GM21423 (cell line): ENCODE measurements at regions not wholly inside any gene's neighbourhood (a gene's known extent, or its start where the extent isn't known, plus 50 kb on each side); places are given as distances from the start of the nearest gene placed in this dataset.

ENCODE experiments used
- ATAC-seq: cut with Tn5 transposase; IDR thresholded peaks from one replicate; pipeline ENCODE4 v1.9.1; 2021; ENCODE audit warnings: mild to moderate bottlenecking, moderate library complexity; ENCODE audit not compliant: unreplicated experiment

GRCh38 chr3:59547874-59548273 is 498.0 kb upstream of the CFAP20DC start:
- ATAC-seq: no peak

- ATAC-seq: no peak
Measured at GRCh38 chr3:59546522-59546921, 496.7 kb upstream of the CFAP20DC start.

- ATAC-seq: no peak
Measured at GRCh38 chr3:59545374-59545773, 495.5 kb upstream of the CFAP20DC start.

- no peak for ATAC-seq
Measured at GRCh38 chr3:59542276-59542675, 492.5 kb upstream of the CFAP20DC start.

- ATAC-seq: peak; percentile 86
Measured at GRCh38 chr3:59540696-59541095, 490.9 kb upstream of the CFAP20DC start.

GRCh38 chr3:59540241-59540640 is 490.4 kb upstream of the CFAP20DC start:
- ATAC-seq: no peak

- no peak for ATAC-seq
Measured at GRCh38 chr3:59538753-59539432, 489.1 kb upstream of the CFAP20DC start.

GRCh38 chr3:59535791-59536221 is 486.0 kb upstream of the CFAP20DC start:
- no peak for ATAC-seq

- ATAC-seq: no peak
Measured at GRCh38 chr3:59531994-59532393, 482.2 kb upstream of the CFAP20DC start.

- ATAC-seq: no peak
Measured at GRCh38 chr3:59531066-59531745, 481.4 kb upstream of the CFAP20DC start.

- ATAC-seq: no peak
Measured at GRCh38 chr3:59528251-59528650, 478.4 kb upstream of the CFAP20DC start.

- ATAC-seq: no peak
Measured at GRCh38 chr3:59527493-59527892, 477.7 kb upstream of the CFAP20DC start.

GRCh38 chr3:59526999-59527398 is 477.2 kb upstream of the CFAP20DC start:
- ATAC-seq: no peak

- ATAC-seq: no peak
Measured at GRCh38 chr3:59522550-59522949, 472.7 kb upstream of the CFAP20DC start.

- ATAC-seq: no peak
Measured at GRCh38 chr3:59519094-59519493, 469.3 kb upstream of the CFAP20DC start.

GRCh38 chr3:59518283-59519055 is 468.6 kb upstream of the CFAP20DC start:
- no peak for ATAC-seq

GRCh38 chr3:59517388-59517787 is 467.6 kb upstream of the CFAP20DC start:
- ATAC-seq: no peak

GRCh38 chr3:59515966-59516365 is 466.1 kb upstream of the CFAP20DC start:
- ATAC-seq: no peak

- no peak for ATAC-seq
Measured at GRCh38 chr3:59514865-59515482, 465.1 kb upstream of the CFAP20DC start.

GRCh38 chr3:59513570-59513969 is 463.7 kb upstream of the CFAP20DC start:
- no peak for ATAC-seq

GRCh38 chr3:59512066-59512465 is 462.2 kb upstream of the CFAP20DC start:
- ATAC-seq: no peak
